CD4-positive, alpha-beta T cell (primary cell): ENCODE measurements at regions not wholly inside any gene's neighbourhood (a gene's known extent, or its start where the extent isn't known, plus 50 kb on each side); places are given as distances from the start of the nearest gene placed in this dataset.

Experiments used
- ATAC-seq: fragments of 200-7000 bp; cut with Tn5 transposase; one replicate; pipeline ENCODE4 v1.10.0; 2022; ENCODE audit warnings: mild to moderate bottlenecking; ENCODE audit not compliant: poor library complexity
- CTCF ChIA-PET: fragments of 350-600 bp; sonication (Branson Sonifier 250); formaldehyde crosslinking; loops from one replicate; lab custom pipeline; 2021; ENCODE audit warnings: antibody characterized with exemption, inconsistent platforms; lab: Charles Lee
- POLR2A ChIA-PET: fragments of 350-600 bp; sonication (Branson Sonifier 250); formaldehyde crosslinking; loops from one replicate; lab custom pipeline; 2021; ENCODE audit warnings: antibody characterized with exemption, inconsistent platforms; lab: Charles Lee
- DNase-seq, 14 experiments: peaks; one replicate each; pipeline ENCODE4 v3.0.0-alpha.2; 2013 to 2020; ENCODE audit warnings: mixed read lengths in 2 of 14
- H3K27ac ChIP-seq, 2 donors: one replicate each; pipeline versions ENCODE4 v1.5.1 to v1.7.0; 2013; ENCODE audit warnings: low read length in 2 of 2, low read depth in 1 of 2, mild to moderate bottlenecking in 1 of 2
- H3K27me3 ChIP-seq, 2 experiments: 1 replicate in 1 of 2; 2 replicates in 1 of 2; pipeline versions ENCODE4 v1.6.1 to v1.7.0; 2013; ENCODE audit warnings: low read length in 2 of 2, control low read depth in 1 of 2, mild to moderate bottlenecking in 1 of 2, moderate library complexity in 1 of 2; ENCODE audit not compliant: insufficient read depth in 2 of 2, control insufficient read depth in 1 of 2
- H3K36me3 ChIP-seq: one replicate; pipeline ENCODE4 v1.6.1; 2013; ENCODE audit warnings: low read length, control low read depth; ENCODE audit not compliant: insufficient read depth
- H3K4me1 ChIP-seq: one replicate; pipeline ENCODE4 v1.6.1; 2013; ENCODE audit warnings: low read length, control low read depth; ENCODE audit not compliant: insufficient read depth
- H3K4me3 ChIP-seq: one replicate; pipeline ENCODE4 v1.5.1; 2013; ENCODE audit warnings: mild to moderate bottlenecking, low read length, moderate library complexity
- H3K9me3 ChIP-seq, 2 experiments: 1 replicate in 1 of 2; 2 replicates in 1 of 2; pipeline versions ENCODE4 v1.6.1 to v1.7.0; 2013; ENCODE audit warnings: low read length in 2 of 2, mild to moderate bottlenecking in 2 of 2, control low read depth in 1 of 2, moderate library complexity in 1 of 2; ENCODE audit not compliant: control insufficient read depth in 1 of 2, insufficient read depth in 1 of 2
- H3K27ac Mint-ChIP-seq: one replicate; pipeline ENCODE4 v1.8.0; 2020; ENCODE audit warnings: mixed read lengths
- H3K27me3 Mint-ChIP-seq: one replicate; pipeline ENCODE4 v1.8.0; 2021; ENCODE audit warnings: mixed read lengths
- H3K36me3 Mint-ChIP-seq: one replicate; pipeline ENCODE4 v1.8.0; 2021; ENCODE audit warnings: low read depth, mixed read lengths
- H3K4me1 Mint-ChIP-seq: one replicate; pipeline ENCODE4 v1.8.0; 2021; ENCODE audit warnings: low read depth, mixed read lengths
- H3K4me3 Mint-ChIP-seq: one replicate; pipeline ENCODE4 v1.8.0; 2020; ENCODE audit warnings: mild to moderate bottlenecking, mixed read lengths
- H3K9me3 Mint-ChIP-seq: one replicate; pipeline ENCODE4 v1.8.0; 2020; ENCODE audit warnings: mixed read lengths
- CTCF ChIP-seq: fragments of 200-600 bp; IDR thresholded peaks from one replicate; pipeline ENCODE4 v1.8.0; 2022; ENCODE audit warnings: antibody characterized with exemption, mild to moderate bottlenecking
- intact Hi-C, 2 experiments: fragments of 100-400 bp; cut with DNase I in 1 of 2; cut with micrococcal nuclease in 1 of 2; formaldehyde crosslinking; loops; one replicate each; pipeline versions ENCODE4 v1.15.1 to v1.9.0; 2023 to 2025; cut with DNase I, micrococcal nuclease

GRCh38 chr7:48748081-48748833, 176.1 kb upstream of the CDC14C start:
- Mint-ChIP-seq H3K36me3 (no peaks in the 10 kb centered on the region), H3K4me3 (no peak overlapping the region), H3K27ac (no peak overlapping the region), H3K27me3 (no peaks in the 10 kb centered on the region), H3K4me1 (no peaks in the 10 kb centered on the region), H3K9me3 (peaks cover 5% of the 10 kb centered on the region)
- intact Hi-C loops: no loop called here
- Histone ChIP-seq H3K27me3 (no peaks in the 10 kb centered on the region), H3K4me1 (no peaks in the 10 kb centered on the region), H3K36me3 (no peaks in the 10 kb centered on the region), H3K9me3 (peaks cover 0 to 7% of the 10 kb centered on the region in 2 experiments), H3K27ac (no peak overlapping the region), H3K4me3 (no peak overlapping the region)
- CTCF ChIA-PET: no interaction called here
- no peak for ATAC-seq
- TF ChIP-seq CTCF: no peak
- DNase-seq: peak in 1 of 14 experiments; percentile 3
- POLR2A ChIA-PET: no interaction called here

GRCh38 chr7:48755061-48755555, 169.2 kb upstream of the CDC14C start:
- H3K4me1 Mint-ChIP-seq: no peaks in the 10 kb centered on the region
- no peak overlapping the region for H3K4me3 Mint-ChIP-seq
- DNase-seq (no peak), ATAC-seq (no peak)
- H3K27me3 ChIP-seq: no peaks in the 10 kb centered on the region
- H3K9me3 Mint-ChIP-seq: peaks cover 2% of the 10 kb centered on the region
- H3K27ac ChIP-seq: no peak overlapping the region
- H3K36me3 Mint-ChIP-seq: no peaks in the 10 kb centered on the region
- H3K36me3 ChIP-seq: no peaks in the 10 kb centered on the region
- CTCF ChIA-PET: no interaction called here
- H3K9me3 ChIP-seq: peaks cover 0 to 6% of the 10 kb centered on the region in 2 experiments
- no peaks in the 10 kb centered on the region for H3K27me3 Mint-ChIP-seq
- POLR2A ChIA-PET: no interaction called here
- no peak overlapping the region for H3K27ac Mint-ChIP-seq
- intact Hi-C loops: no loop called here
- no peaks in the 10 kb centered on the region for H3K4me1 ChIP-seq
- no peak overlapping the region for H3K4me3 ChIP-seq
- no peak for TF ChIP-seq CTCF

- no peaks in the 10 kb centered on the region for H3K4me1 Mint-ChIP-seq
- H3K9me3 ChIP-seq: peaks cover 0 to 6% of the 10 kb centered on the region in 2 experiments
- H3K4me3 ChIP-seq: no peak overlapping the region
- no peaks in the 10 kb centered on the region for H3K36me3 ChIP-seq
- ChIA-PET CTCF (no interaction called here), POLR2A (no interaction called here)
- DNase-seq: no peak
- H3K36me3 Mint-ChIP-seq: no peaks in the 10 kb centered on the region
- no peaks in the 10 kb centered on the region for H3K27me3 Mint-ChIP-seq
- no peaks in the 10 kb centered on the region for H3K4me1 ChIP-seq
- no peaks in the 10 kb centered on the region for H3K27me3 ChIP-seq
- H3K27ac Mint-ChIP-seq: no peak overlapping the region
- ATAC-seq: no peak
- no peak overlapping the region for H3K4me3 Mint-ChIP-seq
- H3K9me3 Mint-ChIP-seq: peaks cover 5% of the 10 kb centered on the region
- TF ChIP-seq CTCF: no peak
- no peak overlapping the region for H3K27ac ChIP-seq
- intact Hi-C loops: no loop called here
These were observed 164.8 kb upstream of the CDC14C start for GRCh38 chr7:48759431-48760080.
